ENCODE measurements at regions not wholly inside any gene's neighbourhood (a gene's known extent, or its start where the extent isn't known, plus 50 kb on each side); places are given as distances from the start of the nearest gene placed in this dataset.
"Not testable (repeated sequence)": the region's sequence is repeated elsewhere in the genome, so short reads cannot be mapped to it uniquely, and the experiment has no call there.

- H3K4me3 ChIP-seq (ENCODE audit: low read length) = no peak overlapping the region
- DNase-seq (ENCODE audit: low read depth) = no peak
- TF ChIP-seq CTCF (conservative IDR thresholded peaks at IDR 0.05; ENCODE audit: low read length) = no peak
These were observed 419.9 kb downstream of the ARL4A start for GRCh38 chr7:13107291-13107690.

GRCh38 chr7:13108061-13108460 is 420.6 kb downstream of the ARL4A start:
- no peak overlapping the region for H3K4me3 ChIP-seq (ENCODE audit: low read length)
- DNase-seq (ENCODE audit: low read depth) = no peak
- no peak for TF ChIP-seq CTCF (conservative IDR thresholded peaks at IDR 0.05; ENCODE audit: low read length)

GRCh38 chr7:13109201-13109600 is 421.8 kb downstream of the ARL4A start:
- no peak for DNase-seq (ENCODE audit: low read depth)
- TF ChIP-seq CTCF (conservative IDR thresholded peaks at IDR 0.05; ENCODE audit: low read length) = no peak
- no peak overlapping the region for H3K4me3 ChIP-seq (ENCODE audit: low read length)

- no peak overlapping the region for H3K4me3 ChIP-seq (ENCODE audit: low read length)
- TF ChIP-seq CTCF (conservative IDR thresholded peaks at IDR 0.05; ENCODE audit: low read length) = no peak
- no peak for DNase-seq (ENCODE audit: low read depth)
These were observed 422.7 kb downstream of the ARL4A start for GRCh38 chr7:13110107-13110506.

- DNase-seq (ENCODE audit: low read depth) = no peak
- no peak for TF ChIP-seq CTCF (conservative IDR thresholded peaks at IDR 0.05; ENCODE audit: low read length)
- no peak overlapping the region for H3K4me3 ChIP-seq (ENCODE audit: low read length)
These were observed 423.8 kb downstream of the ARL4A start for GRCh38 chr7:13111230-13111629.

- DNase-seq (ENCODE audit: low read depth); H3K4me3 ChIP-seq (ENCODE audit: low read length): not testable (repeated sequence)
These were observed 426.8 kb downstream of the ARL4A start for GRCh38 chr7:13114240-13114639.

- no peak overlapping the region for H3K4me3 ChIP-seq (ENCODE audit: low read length)
- no peak; the same call in 1 of the 2 replicates for TF ChIP-seq CTCF (conservative IDR thresholded peaks at IDR 0.05; ENCODE audit: low read length)
These were observed 427.8 kb downstream of the ARL4A start for GRCh38 chr7:13115157-13115772.

GRCh38 chr7:13115855-13116254 is 428.4 kb downstream of the ARL4A start:
- TF ChIP-seq CTCF (conservative IDR thresholded peaks at IDR 0.05; ENCODE audit: low read length) = no peak
- DNase-seq (ENCODE audit: low read depth) = no peak
- no peak overlapping the region for H3K4me3 ChIP-seq (ENCODE audit: low read length)

More at GRCh38 chr7:13115157-13115772, 427.8 kb downstream of the ARL4A start:
- no peak for DNase-seq (ENCODE audit: low read depth)

Data from AG10803 (cell line).